Testis (tissue), 2 donors: ENCODE measurements at regions not wholly inside any gene's neighbourhood (a gene's known extent, or its start where the extent isn't known, plus 50 kb on each side); places are given as distances from the start of the nearest gene placed in this dataset.

ENCODE experiments used
- POLR2A ChIP-seq: fragments of 450-650 bp; IDR thresholded peaks from one replicate; pipeline ENCODE4 v1.6.1; 2017; ENCODE audit warnings: antibody characterized with exemption, mild to moderate bottlenecking, moderate library complexity
- TF ChIP-seq, protein P1 (sequence below), 3 experiments: fragments of 450-650 bp in 2 of 3; fragments of 200-600 bp in 1 of 3; sonication (generic) in 1 of 3; IDR thresholded peaks; one replicate each; pipeline ENCODE4 v1.5.1; 2016 to 2019; ENCODE audit warnings: antibody characterized with exemption in 3 of 3, mild to moderate bottlenecking in 2 of 3, moderate library complexity in 1 of 3

- TF ChIP-seq, protein P1, sequence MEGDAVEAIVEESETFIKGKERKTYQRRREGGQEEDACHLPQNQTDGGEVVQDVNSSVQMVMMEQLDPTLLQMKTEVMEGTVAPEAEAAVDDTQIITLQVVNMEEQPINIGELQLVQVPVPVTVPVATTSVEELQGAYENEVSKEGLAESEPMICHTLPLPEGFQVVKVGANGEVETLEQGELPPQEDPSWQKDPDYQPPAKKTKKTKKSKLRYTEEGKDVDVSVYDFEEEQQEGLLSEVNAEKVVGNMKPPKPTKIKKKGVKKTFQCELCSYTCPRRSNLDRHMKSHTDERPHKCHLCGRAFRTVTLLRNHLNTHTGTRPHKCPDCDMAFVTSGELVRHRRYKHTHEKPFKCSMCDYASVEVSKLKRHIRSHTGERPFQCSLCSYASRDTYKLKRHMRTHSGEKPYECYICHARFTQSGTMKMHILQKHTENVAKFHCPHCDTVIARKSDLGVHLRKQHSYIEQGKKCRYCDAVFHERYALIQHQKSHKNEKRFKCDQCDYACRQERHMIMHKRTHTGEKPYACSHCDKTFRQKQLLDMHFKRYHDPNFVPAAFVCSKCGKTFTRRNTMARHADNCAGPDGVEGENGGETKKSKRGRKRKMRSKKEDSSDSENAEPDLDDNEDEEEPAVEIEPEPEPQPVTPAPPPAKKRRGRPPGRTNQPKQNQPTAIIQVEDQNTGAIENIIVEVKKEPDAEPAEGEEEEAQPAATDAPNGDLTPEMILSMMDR (IDR thresholded peaks at IDR 0.05), result no peak
- no peak for TF ChIP-seq POLR2A
These were observed 187.6 kb upstream of the NECTIN1 start for GRCh38 chr11:119916568-119916967.
